ENCODE measurements at regions not wholly inside any gene's neighbourhood (a gene's known extent, or its start where the extent isn't known, plus 50 kb on each side); places are given as distances from the start of the nearest gene placed in this dataset.

DNA sequence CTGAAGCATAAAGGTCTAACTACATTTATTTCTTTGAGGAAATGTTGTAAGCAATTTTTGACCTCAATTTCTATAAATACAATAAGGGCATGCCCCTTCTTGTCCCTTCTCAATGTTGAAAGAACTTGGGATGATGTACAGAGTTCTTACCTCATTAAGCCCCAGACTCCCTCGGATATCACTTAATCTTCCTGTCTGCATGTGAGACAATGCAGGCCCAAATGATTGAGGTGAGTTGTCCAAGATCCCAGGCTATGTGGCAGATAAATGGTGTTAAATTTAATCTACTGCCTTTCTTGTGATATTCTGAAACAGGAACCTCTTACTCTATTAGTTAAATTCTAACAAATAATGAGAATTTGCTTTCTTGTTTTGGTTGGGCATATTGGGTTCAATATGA is 1073.4 kb upstream of the GYPC start:
- H3K4me1 ChIP-seq (ENCODE audit: insufficient read depth, low read length, severe bottlenecking): no peaks in the 10 kb centered on the region
- no peak overlapping the region for H3K4me3 ChIP-seq (ENCODE audit: low read depth, low read length, poor library complexity, severe bottlenecking)
- TF ChIP-seq EZH2 (IDR thresholded peaks at IDR 0.05; ENCODE audit: borderline replicate concordance, low read length): no peak
- TF ChIP-seq, protein P1, sequence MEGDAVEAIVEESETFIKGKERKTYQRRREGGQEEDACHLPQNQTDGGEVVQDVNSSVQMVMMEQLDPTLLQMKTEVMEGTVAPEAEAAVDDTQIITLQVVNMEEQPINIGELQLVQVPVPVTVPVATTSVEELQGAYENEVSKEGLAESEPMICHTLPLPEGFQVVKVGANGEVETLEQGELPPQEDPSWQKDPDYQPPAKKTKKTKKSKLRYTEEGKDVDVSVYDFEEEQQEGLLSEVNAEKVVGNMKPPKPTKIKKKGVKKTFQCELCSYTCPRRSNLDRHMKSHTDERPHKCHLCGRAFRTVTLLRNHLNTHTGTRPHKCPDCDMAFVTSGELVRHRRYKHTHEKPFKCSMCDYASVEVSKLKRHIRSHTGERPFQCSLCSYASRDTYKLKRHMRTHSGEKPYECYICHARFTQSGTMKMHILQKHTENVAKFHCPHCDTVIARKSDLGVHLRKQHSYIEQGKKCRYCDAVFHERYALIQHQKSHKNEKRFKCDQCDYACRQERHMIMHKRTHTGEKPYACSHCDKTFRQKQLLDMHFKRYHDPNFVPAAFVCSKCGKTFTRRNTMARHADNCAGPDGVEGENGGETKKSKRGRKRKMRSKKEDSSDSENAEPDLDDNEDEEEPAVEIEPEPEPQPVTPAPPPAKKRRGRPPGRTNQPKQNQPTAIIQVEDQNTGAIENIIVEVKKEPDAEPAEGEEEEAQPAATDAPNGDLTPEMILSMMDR (IDR thresholded peaks at IDR 0.05; ENCODE audit: low read length): no peak
- H4K20me1 ChIP-seq (ENCODE audit: insufficient read depth, low read length): no peaks in the 10 kb centered on the region
- no peaks in the 10 kb centered on the region for H3K27me3 ChIP-seq (ENCODE audit: insufficient read depth, low read length)
- H3K79me2 ChIP-seq (ENCODE audit: insufficient read depth, low read length): no peaks in the 10 kb centered on the region
- H3K9me2 ChIP-seq (ENCODE audit: low read depth, low read length): no peaks in the 10 kb centered on the region
- no peaks in the 10 kb centered on the region for H3F3A ChIP-seq (ENCODE audit: insufficient read depth, low read length)
- H3K27ac ChIP-seq (ENCODE audit: low read depth, low read length, poor library complexity, severe bottlenecking): no peak overlapping the region
- no peak overlapping the region for H3K4me2 ChIP-seq (ENCODE audit: low read length)
- no peak overlapping the region for H2AFZ ChIP-seq (ENCODE audit: low read length)
- no peaks in the 10 kb centered on the region for H3K36me3 ChIP-seq (ENCODE audit: insufficient read depth, low read length)
- H3K9me3 ChIP-seq (ENCODE audit: low read length): no peaks in the 10 kb centered on the region
- no peak overlapping the region for H3K9ac ChIP-seq (ENCODE audit: low read length)

DNA sequence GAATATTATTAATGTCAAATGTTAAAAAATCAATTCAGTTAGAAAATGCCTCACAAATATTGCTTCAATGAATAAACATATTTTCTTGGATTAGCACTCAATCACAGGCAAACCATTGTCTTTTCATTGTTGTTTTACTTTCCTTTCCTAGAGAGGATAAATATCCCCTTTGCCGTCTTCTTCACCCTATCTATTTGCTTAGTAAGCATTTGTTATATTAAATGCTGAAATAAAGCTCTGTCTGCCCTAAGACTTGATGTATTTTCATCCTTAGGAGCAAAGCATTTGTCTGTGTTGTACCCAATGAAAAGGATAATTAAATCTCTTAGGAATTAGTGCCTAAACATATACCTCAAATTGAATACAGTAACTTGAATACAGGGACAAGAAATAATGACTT is 1071.2 kb upstream of the GYPC start:
- Histone ChIP-seq H3K4me3 (ENCODE audit: low read depth, low read length, poor library complexity, severe bottlenecking) (no peak overlapping the region), H3K9me2 (ENCODE audit: low read depth, low read length) (no peaks in the 10 kb centered on the region), H4K20me1 (ENCODE audit: insufficient read depth, low read length) (no peaks in the 10 kb centered on the region), H3K27me3 (ENCODE audit: insufficient read depth, low read length) (no peaks in the 10 kb centered on the region), H3K9me3 (ENCODE audit: low read length) (no peaks in the 10 kb centered on the region), H3K36me3 (ENCODE audit: insufficient read depth, low read length) (no peaks in the 10 kb centered on the region), H3K4me1 (ENCODE audit: insufficient read depth, low read length, severe bottlenecking) (no peaks in the 10 kb centered on the region), H3F3A (ENCODE audit: insufficient read depth, low read length) (no peaks in the 10 kb centered on the region), H3K9ac (ENCODE audit: low read length) (no peak overlapping the region), H3K79me2 (ENCODE audit: insufficient read depth, low read length) (no peaks in the 10 kb centered on the region), H3K4me2 (ENCODE audit: low read length) (no peak overlapping the region), H2AFZ (ENCODE audit: low read length) (no peak overlapping the region), H3K27ac (ENCODE audit: low read depth, low read length, poor library complexity, severe bottlenecking) (no peak overlapping the region)
- no peak for TF ChIP-seq EZH2 (IDR thresholded peaks at IDR 0.05; ENCODE audit: borderline replicate concordance, low read length)
- TF ChIP-seq, protein P1 (IDR thresholded peaks at IDR 0.05; ENCODE audit: low read length): no peak

DNA sequence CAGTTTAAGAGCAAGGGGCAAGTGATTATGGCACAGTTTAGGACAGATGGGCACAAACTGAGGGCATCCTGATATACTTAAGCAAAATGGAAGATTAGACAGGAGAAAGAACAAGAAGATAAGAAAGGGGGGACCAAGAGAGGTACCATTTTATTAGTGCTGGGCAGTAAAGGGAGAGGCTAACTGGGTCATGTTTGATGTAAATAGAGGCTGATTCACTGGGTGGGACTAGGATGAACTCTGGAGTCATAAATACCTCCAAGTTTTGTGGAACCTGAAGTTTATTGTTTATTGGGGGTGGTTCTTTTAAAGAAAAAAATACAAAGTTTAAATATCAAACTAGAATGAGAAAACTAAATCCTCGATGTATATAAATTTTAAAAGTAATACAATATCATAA is 1067.2 kb upstream of the GYPC start:
- Histone ChIP-seq H3K36me3 (ENCODE audit: insufficient read depth, low read length) (no peaks in the 10 kb centered on the region), H3K9me2 (ENCODE audit: low read depth, low read length) (no peaks in the 10 kb centered on the region), H2AFZ (ENCODE audit: low read length) (no peak overlapping the region), H3F3A (ENCODE audit: insufficient read depth, low read length) (no peaks in the 10 kb centered on the region), H3K9ac (ENCODE audit: low read length) (no peak overlapping the region), H3K27me3 (ENCODE audit: insufficient read depth, low read length) (no peaks in the 10 kb centered on the region), H3K4me2 (ENCODE audit: low read length) (no peak overlapping the region), H3K4me3 (ENCODE audit: low read depth, low read length, poor library complexity, severe bottlenecking) (no peak overlapping the region), H3K79me2 (ENCODE audit: insufficient read depth, low read length) (no peaks in the 10 kb centered on the region), H3K27ac (ENCODE audit: low read depth, low read length, poor library complexity, severe bottlenecking) (no peak overlapping the region), H3K9me3 (ENCODE audit: low read length) (no peaks in the 10 kb centered on the region), H4K20me1 (ENCODE audit: insufficient read depth, low read length) (no peaks in the 10 kb centered on the region), H3K4me1 (ENCODE audit: insufficient read depth, low read length, severe bottlenecking) (no peaks in the 10 kb centered on the region)
- TF ChIP-seq, protein P1 (IDR thresholded peaks at IDR 0.05; ENCODE audit: low read length): no peak
- TF ChIP-seq EZH2 (IDR thresholded peaks at IDR 0.05; ENCODE audit: borderline replicate concordance, low read length): no peak
